COLO829 (cell line): ENCODE measurements at regions not wholly inside any gene's neighbourhood (a gene's known extent, or its start where the extent isn't known, plus 50 kb on each side); places are given as distances from the start of the nearest gene placed in this dataset.
A peak's percentile ranks its signal among the peaks of the same experiment; 100 is the strongest.
"Not testable (repeated sequence)": the region's sequence is repeated elsewhere in the genome, so short reads cannot be mapped to it uniquely, and the experiment has no call there.

ENCODE experiments used
- DNase-seq: peaks from one replicate; pipeline ENCODE4 v3.0.0; 2012; ENCODE audit warnings: low spot score

DNA sequence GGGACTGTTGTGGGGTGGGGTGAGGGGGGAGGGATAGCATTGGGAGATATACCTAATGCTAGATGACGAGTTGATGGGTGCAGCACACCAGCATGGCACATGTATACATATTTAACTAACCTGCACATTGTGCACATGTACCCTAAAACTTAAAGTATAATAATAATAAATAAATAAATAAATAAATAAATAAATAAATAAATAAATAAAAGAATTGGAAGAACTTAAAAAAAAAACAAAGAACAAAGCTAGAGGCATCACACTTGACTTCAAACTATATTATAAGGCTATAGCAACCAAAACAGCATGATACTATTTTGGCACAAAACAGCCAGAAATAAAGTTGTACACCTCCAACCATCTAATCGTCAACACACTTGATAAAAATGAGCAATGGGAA is 106.5 kb upstream of the NDST3 start:
- not testable (repeated sequence) for DNase-seq

DNA sequence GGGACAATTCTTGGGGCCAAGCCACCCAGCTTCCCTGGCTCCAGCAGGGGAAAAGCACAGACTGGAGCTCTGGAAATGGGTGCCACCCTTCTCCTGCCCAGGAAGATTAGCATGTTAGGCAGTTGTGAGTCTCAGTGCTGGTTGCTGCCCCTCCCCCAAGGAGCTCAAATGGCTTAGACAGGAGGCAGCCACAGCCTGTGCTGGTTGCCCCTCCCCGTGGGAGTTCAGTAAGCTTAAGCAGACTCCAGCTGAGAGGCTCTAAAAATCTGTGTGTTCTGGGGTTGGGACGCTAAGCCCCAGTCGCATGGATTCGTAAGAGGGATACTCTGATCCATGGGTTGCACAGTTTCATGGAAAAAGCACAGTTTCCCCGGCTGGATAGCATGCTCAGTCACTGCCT is 92.7 kb upstream of the NDST3 start:
- DNase-seq, result no peak

DNA sequence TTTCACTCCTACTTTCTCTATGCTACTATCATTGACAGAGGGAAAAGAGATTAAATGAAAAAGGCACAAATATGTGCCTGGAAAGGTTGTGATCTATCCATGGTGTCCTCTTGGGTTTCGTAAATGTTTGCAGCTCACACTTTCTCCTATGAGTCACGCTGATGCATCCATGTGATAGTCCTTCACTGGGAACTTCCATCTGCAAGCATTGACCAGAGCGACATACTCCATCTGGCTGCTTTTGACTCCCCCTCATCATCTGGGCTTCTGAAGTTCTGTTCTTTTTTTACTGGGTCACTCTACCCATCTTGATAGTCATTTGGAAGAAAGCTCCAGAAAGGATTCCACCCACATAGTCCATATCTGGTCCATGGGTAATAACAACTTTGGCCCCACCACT is 84.7 kb upstream of the NDST3 start:
- DNase-seq, result no peak

DNA sequence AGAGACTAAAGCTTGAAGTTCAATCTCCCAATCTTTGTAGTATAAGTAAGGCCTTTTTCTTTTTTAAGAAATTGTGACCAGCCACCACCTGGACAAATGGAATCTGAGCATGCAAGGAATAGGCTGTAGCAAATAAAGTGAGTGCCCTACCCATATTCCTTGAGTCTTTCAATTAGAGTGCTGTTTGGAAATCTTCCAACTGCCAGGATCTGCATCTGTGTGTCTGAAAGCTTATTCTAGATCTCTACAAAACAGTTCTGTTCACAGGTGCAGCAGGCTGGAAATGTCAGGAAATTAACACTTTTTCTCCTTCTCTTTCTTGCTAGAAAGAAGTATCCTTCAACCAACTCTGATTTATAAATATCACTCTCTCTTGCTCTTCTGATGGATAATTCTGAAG is 76.7 kb upstream of the NDST3 start:
- no peak for DNase-seq

DNA sequence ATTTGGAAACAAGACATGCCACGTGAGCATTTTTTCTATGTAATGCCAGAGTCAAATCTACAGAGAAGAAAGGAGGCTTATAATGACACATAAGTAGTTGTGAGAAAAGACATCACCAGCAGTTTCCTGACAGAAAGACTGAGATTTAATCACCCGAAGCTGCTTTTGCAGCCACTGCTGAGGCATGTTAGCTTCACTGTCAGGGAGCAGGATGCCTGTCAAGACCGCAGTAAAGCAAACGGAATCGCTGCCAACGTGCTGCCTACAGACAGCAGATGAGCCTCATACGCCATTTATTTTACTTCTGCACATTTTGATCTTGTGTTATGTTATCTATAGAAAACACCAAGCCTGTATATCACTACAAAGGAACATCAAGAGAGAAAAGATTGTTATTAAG is 68.7 kb upstream of the NDST3 start:
- DNase-seq, result no peak

DNA sequence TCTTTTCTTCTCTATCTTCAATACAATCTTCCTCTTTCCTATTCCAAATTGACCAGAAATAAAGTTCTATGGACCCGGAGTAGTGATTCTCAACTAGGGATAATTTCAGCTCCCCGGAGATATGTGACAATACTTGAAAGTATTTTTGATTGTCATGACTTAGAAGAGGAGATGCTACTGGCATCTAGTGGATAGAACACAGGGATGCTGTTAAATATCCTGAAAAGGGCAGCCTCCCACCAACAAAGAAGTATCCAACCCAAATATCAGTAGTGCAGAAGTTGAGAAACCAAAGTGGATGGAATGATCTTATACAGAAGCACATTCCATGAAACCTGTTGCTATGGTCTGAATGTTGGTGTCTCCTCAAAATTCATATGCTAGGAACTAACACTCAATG is 65.7 kb upstream of the NDST3 start:
- DNase-seq, result no peak

DNA sequence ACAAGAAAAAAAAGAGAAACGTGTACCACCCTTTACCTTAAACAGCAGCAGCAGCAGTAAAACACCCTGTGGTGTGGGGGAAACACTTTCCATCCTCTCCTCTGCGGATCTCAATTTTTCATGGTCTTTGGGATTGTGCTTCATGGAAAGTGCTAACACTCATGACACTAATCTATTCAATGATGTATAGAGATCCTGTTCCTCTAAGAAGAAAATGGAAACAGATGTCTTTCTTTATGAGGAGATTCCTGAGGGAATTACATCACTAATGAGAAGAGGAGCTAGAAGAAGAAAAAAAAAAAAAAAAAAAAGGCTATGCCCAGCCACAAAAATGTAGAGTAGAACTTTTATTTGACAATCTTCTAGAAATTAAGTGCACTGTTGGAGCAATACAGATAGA is 62.9 kb upstream of the NDST3 start:
- DNase-seq, result peak; percentile 74

DNA sequence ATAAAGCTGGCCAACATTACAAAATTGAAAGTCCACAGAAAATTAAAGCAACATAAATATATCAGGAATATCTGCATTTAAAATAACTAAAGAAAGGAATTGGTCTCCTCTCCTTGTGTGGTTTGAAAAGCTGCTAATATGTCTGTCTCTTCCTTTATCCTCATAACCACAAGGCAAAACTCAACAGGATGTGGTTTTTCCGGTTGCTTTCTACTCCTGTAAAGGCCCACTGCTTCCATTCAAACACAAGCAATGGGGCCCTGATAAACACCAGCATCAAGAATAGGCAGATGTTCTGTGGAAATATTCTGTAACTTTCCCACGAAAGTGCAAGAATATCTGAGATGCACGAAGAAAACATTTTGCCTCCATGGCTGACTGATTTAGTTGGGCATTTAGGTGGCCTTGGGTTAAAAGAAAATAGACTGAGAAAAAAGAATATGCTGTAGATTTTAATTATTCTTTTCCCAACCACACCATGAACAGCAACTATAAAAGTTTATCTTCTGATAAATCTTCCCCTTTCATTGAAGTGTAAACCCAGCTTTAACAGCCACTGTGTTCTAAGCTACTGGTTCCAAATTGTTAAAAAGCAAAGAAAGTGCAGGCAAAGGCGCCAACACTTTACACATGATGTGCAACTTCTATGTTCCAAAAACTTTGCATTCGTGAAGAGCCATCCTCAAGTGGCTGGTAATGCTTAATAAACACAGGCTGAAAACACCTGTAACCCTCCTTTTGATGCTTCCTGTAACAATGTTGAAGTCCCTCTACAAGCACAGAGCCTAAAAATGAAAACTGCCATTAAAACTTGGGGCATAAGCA is 50.5 kb upstream of the NDST3 start:
- peak; percentile 35 for DNase-seq

DNA sequence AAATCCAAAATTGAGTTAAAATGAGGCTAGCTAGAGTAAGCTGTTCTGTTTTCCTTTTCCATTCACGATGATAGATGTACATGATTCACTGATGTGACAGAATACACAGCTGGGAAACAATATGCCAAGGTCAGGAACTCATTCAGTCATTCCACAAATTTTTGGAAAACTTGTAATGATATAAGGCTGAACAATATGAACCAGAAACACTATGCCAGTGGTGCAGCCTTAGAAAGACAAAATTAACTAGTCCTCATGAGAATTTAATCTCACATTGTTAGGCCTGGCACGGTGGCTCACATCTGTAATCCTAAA is 50.0 kb upstream of the NDST3 start:
- no peak for DNase-seq
